SK-N-SH treated with all-trans-retinoic acid at 6 μM for 48 hours (cell line): ENCODE measurements at regions not wholly inside any gene's neighbourhood (a gene's known extent, or its start where the extent isn't known, plus 50 kb on each side); places are given as distances from the start of the nearest gene placed in this dataset.

Source experiments
- ATAC-seq: fragments of 200-7000 bp; cut with Tn5 transposase; 3 replicates; pipeline ENCODE4 v1.9.1; 2020; ENCODE audit warnings: mild to moderate bottlenecking, moderate library complexity
- ARNTL ChIP-seq: fragments of 450-650 bp; formaldehyde crosslinking; IDR thresholded peaks from 2 replicates; pipeline ENCODE4 v1.5.0; 2020; ENCODE audit warnings: low read depth, mild to moderate bottlenecking, moderate library complexity, borderline replicate concordance
- BACH2 ChIP-seq: fragments of 250-450 bp; sonication (Bioruptor Pico); IDR thresholded peaks from 2 replicates; pipeline ENCODE4 v1.9.0; 2021; ENCODE audit warnings: mild to moderate bottlenecking, borderline replicate concordance
- CSDC2 ChIP-seq: fragments of 250-450 bp; sonication (Bioruptor Pico); IDR thresholded peaks from 2 replicates; pipeline ENCODE4 v1.5.0; 2020; ENCODE audit warnings: mild to moderate bottlenecking, moderate library complexity
- ESRRG ChIP-seq: fragments of 250-450 bp; sonication (Bioruptor Pico); IDR thresholded peaks from 2 replicates; pipeline ENCODE4 v1.6.1; 2021; ENCODE audit warnings: mild to moderate bottlenecking
- GLIS3 ChIP-seq: fragments of 250-450 bp; sonication (Bioruptor Pico); IDR thresholded peaks from 2 replicates; pipeline ENCODE4 v1.5.0; 2020; ENCODE audit warnings: mild to moderate bottlenecking, moderate library complexity
- ISL1 ChIP-seq: fragments of 250-450 bp; sonication (Bioruptor Pico); IDR thresholded peaks from 2 replicates; pipeline ENCODE4 v2.1.2; 2022; ENCODE audit warnings: mild to moderate bottlenecking, moderate library complexity
- PPARA ChIP-seq: fragments of 250-450 bp; sonication (Bioruptor Pico); IDR thresholded peaks from 2 replicates; pipeline ENCODE4 v1.5.0; 2020; ENCODE audit warnings: mild to moderate bottlenecking, borderline replicate concordance
- RARB ChIP-seq: fragments of 250-450 bp; sonication (Bioruptor Pico); IDR thresholded peaks from 2 replicates; pipeline ENCODE4 v1.8.0; 2021; ENCODE audit warnings: mild to moderate bottlenecking, moderate library complexity
- SNAI2 ChIP-seq: fragments of 250-450 bp; sonication (Bioruptor Pico); IDR thresholded peaks from 2 replicates; pipeline ENCODE4 v1.5.0; 2020; ENCODE audit warnings: mild to moderate bottlenecking, moderate library complexity
- TOX ChIP-seq: fragments of 250-450 bp; sonication (Bioruptor Pico); IDR thresholded peaks from 2 replicates; pipeline ENCODE4 v1.8.0; 2021; ENCODE audit warnings: mild to moderate bottlenecking, moderate library complexity, borderline replicate concordance
- ZC3H10 ChIP-seq: fragments of 250-450 bp; sonication (Bioruptor Pico); IDR thresholded peaks from 2 replicates; pipeline ENCODE4 v1.5.1; 2021; ENCODE audit warnings: mild to moderate bottlenecking, moderate library complexity
- ZFP3 ChIP-seq: fragments of 250-450 bp; sonication (Bioruptor Pico); IDR thresholded peaks from 2 replicates; pipeline ENCODE4 v1.5.0; 2020; ENCODE audit warnings: mild to moderate bottlenecking, moderate library complexity
- ZFP30 ChIP-seq: fragments of 450-650 bp; formaldehyde crosslinking; IDR thresholded peaks from 2 replicates; pipeline ENCODE4 v1.5.0; 2022; ENCODE audit warnings: mild to moderate bottlenecking, moderate library complexity
- ZNF565 ChIP-seq: fragments of 450-650 bp; formaldehyde crosslinking; conservative IDR thresholded peaks from 2 replicates; pipeline ENCODE4 v1.5.0; 2020; ENCODE audit warnings: low read depth, mild to moderate bottlenecking, moderate library complexity
- ZNF70 ChIP-seq: fragments of 450-650 bp; formaldehyde crosslinking; IDR thresholded peaks from 2 replicates; pipeline ENCODE4 v1.5.0; 2020; ENCODE audit warnings: mild to moderate bottlenecking, moderate library complexity
- ZNF8 ChIP-seq: fragments of 450-650 bp; formaldehyde crosslinking; IDR thresholded peaks from 2 replicates; pipeline ENCODE4 v1.5.0; 2020; ENCODE audit warnings: mild to moderate bottlenecking, moderate library complexity
- TF ChIP-seq, protein P1 (sequence below): fragments of 250-450 bp; sonication (Bioruptor Pico); IDR thresholded peaks from 2 replicates; pipeline ENCODE4 v1.5.1; 2021; ENCODE audit warnings: mild to moderate bottlenecking, moderate library complexity
- TF ChIP-seq, protein P2 (sequence below): fragments of 250-450 bp; sonication (Bioruptor Pico); IDR thresholded peaks from 2 replicates; pipeline ENCODE4 v1.5.1; 2020; ENCODE audit warnings: low read depth, mild to moderate bottlenecking, moderate library complexity
- TF ChIP-seq, protein P3 (sequence below): fragments of 250-450 bp; sonication (Bioruptor Pico); IDR thresholded peaks from 2 replicates; pipeline ENCODE4 v1.8.0; 2021; ENCODE audit warnings: low read depth, mild to moderate bottlenecking, moderate library complexity, borderline replicate concordance
- TF ChIP-seq, protein P4 (sequence below): fragments of 250-450 bp; sonication (Bioruptor Pico); IDR thresholded peaks from 2 replicates; pipeline ENCODE4 v1.8.0; 2020; ENCODE audit warnings: mild to moderate bottlenecking, moderate library complexity, borderline replicate concordance
- TF ChIP-seq, protein P5 (sequence below): fragments of 250-450 bp; sonication (Bioruptor Pico); IDR thresholded peaks from 2 replicates; pipeline ENCODE4 v1.5.0; 2020; ENCODE audit warnings: mild to moderate bottlenecking, moderate library complexity

DNA sequence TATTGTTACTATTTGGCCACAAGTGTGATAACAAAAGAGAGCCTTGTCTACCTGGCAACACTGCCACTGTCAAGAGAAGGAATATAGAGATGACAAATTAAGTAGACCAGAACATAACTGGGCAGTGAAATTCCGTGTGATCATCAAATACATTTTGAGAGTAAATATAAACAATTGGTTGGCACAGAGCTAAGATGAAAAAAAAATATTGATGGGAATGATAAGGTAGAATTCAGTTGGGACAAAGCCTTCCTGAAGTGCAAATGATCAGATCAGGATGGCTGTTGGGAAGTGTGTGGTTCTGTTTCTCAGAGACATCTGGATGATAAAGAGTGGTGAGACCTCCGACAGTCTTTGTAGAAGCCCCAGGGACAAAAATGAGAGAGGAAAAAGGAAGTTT lies 205.5 kb upstream of the CAMK1G start (continued):
- TF ChIP-seq, protein P1, sequence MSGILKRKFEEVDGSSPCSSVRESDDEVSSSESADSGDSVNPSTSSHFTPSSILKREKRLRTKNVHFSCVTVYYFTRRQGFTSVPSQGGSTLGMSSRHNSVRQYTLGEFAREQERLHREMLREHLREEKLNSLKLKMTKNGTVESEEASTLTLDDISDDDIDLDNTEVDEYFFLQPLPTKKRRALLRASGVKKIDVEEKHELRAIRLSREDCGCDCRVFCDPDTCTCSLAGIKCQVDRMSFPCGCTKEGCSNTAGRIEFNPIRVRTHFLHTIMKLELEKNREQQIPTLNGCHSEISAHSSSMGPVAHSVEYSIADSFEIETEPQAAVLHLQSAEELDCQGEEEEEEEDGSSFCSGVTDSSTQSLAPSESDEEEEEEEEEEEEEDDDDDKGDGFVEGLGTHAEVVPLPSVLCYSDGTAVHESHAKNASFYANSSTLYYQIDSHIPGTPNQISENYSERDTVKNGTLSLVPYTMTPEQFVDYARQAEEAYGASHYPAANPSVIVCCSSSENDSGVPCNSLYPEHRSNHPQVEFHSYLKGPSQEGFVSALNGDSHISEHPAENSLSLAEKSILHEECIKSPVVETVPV: no peak
- TF ChIP-seq PPARA (CRISPR knock-in tag) (no peak), ZC3H10 (CRISPR knock-in tag) (no peak), ZNF565 (no peak), SNAI2 (no peak)

DNA sequence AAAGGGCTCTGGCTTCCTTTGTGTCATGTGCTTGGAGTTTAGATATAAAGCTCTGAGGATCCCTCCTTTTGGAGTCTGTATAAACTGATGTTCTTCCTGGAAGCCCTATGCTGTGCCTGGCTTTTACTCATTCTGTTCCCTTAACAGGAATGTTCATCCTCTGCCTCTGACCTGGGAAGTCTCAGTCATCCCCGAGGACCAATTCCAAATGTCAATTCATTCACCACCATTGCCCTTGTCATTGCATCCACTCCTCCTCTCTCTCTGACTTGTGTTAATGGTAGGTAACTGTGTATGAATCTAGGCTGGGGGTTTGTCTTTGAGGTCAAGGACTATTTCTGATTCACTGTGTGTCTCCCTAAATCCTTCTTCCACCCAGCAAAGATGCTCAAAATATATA lies 204.2 kb upstream of the CAMK1G start:
- no peak for ATAC-seq
- TF ChIP-seq GLIS3 (no peak), ZNF8 (CRISPR knock-in tag) (no peak)

DNA sequence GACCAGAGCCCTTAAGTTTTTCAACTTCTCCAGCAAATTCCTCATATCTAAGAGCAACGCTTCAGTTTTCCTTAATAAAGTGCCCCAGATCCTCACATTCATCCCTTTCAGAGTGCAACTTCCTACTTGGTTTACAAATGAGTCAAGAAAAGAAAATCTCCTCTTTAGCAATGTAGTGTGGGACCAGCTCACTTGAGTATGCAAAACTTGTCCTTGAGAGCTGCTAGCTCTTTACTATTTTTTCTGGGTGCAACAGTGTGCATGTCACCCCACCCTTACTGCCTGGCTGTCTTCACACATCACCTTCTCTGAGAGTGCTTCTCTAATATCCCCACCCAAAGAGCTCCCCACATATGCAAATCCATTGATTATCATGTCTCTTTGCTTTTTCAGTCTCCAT lies 203.1 kb upstream of the CAMK1G start:
- TF ChIP-seq TOX (CRISPR knock-in tag) (no peak), ARNTL (CRISPR knock-in tag) (no peak), ZFP3 (no peak), ZFP30 (no peak), ISL1 (CRISPR knock-in tag) (no peak), BACH2 (CRISPR knock-in tag) (no peak), ZNF8 (CRISPR knock-in tag) (no peak), RARB (no peak), GLIS3 (no peak), ZNF70 (no peak), CSDC2 (CRISPR knock-in tag) (no peak), PPARA (CRISPR knock-in tag) (no peak), ESRRG (CRISPR knock-in tag) (no peak), ZC3H10 (CRISPR knock-in tag) (no peak)
- TF ChIP-seq, protein P2, sequence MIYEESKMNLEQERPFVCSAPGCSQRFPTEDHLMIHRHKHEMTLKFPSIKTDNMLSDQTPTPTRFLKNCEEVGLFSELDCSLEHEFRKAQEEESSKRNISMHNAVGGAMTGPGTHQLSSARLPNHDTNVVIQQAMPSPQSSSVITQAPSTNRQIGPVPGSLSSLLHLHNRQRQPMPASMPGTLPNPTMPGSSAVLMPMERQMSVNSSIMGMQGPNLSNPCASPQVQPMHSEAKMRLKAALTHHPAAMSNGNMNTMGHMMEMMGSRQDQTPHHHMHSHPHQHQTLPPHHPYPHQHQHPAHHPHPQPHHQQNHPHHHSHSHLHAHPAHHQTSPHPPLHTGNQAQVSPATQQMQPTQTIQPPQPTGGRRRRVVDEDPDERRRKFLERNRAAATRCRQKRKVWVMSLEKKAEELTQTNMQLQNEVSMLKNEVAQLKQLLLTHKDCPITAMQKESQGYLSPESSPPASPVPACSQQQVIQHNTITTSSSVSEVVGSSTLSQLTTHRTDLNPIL (CRISPR knock-in tag): no peak
- TF ChIP-seq, protein P3, sequence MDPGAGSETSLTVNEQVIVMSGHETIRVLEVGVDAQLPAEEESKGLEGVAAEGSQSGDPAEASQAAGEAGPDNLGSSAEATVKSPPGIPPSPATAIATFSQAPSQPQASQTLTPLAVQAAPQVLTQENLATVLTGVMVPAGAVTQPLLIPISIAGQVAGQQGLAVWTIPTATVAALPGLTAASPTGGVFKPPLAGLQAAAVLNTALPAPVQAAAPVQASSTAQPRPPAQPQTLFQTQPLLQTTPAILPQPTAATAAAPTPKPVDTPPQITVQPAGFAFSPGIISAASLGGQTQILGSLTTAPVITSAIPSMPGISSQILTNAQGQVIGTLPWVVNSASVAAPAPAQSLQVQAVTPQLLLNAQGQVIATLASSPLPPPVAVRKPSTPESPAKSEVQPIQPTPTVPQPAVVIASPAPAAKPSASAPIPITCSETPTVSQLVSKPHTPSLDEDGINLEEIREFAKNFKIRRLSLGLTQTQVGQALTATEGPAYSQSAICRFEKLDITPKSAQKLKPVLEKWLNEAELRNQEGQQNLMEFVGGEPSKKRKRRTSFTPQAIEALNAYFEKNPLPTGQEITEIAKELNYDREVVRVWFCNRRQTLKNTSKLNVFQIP: no peak
- TF ChIP-seq, protein P4, sequence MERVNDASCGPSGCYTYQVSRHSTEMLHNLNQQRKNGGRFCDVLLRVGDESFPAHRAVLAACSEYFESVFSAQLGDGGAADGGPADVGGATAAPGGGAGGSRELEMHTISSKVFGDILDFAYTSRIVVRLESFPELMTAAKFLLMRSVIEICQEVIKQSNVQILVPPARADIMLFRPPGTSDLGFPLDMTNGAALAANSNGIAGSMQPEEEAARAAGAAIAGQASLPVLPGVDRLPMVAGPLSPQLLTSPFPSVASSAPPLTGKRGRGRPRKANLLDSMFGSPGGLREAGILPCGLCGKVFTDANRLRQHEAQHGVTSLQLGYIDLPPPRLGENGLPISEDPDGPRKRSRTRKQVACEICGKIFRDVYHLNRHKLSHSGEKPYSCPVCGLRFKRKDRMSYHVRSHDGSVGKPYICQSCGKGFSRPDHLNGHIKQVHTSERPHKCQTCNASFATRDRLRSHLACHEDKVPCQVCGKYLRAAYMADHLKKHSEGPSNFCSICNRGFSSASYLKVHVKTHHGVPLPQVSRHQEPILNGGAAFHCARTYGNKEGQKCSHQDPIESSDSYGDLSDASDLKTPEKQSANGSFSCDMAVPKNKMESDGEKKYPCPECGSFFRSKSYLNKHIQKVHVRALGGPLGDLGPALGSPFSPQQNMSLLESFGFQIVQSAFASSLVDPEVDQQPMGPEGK: no peak
- TF ChIP-seq, protein P5, sequence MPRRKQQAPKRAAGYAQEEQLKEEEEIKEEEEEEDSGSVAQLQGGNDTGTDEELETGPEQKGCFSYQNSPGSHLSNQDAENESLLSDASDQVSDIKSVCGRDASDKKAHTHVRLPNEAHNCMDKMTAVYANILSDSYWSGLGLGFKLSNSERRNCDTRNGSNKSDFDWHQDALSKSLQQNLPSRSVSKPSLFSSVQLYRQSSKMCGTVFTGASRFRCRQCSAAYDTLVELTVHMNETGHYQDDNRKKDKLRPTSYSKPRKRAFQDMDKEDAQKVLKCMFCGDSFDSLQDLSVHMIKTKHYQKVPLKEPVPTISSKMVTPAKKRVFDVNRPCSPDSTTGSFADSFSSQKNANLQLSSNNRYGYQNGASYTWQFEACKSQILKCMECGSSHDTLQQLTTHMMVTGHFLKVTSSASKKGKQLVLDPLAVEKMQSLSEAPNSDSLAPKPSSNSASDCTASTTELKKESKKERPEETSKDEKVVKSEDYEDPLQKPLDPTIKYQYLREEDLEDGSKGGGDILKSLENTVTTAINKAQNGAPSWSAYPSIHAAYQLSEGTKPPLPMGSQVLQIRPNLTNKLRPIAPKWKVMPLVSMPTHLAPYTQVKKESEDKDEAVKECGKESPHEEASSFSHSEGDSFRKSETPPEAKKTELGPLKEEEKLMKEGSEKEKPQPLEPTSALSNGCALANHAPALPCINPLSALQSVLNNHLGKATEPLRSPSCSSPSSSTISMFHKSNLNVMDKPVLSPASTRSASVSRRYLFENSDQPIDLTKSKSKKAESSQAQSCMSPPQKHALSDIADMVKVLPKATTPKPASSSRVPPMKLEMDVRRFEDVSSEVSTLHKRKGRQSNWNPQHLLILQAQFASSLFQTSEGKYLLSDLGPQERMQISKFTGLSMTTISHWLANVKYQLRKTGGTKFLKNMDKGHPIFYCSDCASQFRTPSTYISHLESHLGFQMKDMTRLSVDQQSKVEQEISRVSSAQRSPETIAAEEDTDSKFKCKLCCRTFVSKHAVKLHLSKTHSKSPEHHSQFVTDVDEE (CRISPR knock-in tag): no peak
- no peak for ATAC-seq
